HEK293 (cell line): ENCODE measurements at regions not wholly inside any gene's neighbourhood (a gene's known extent, or its start where the extent isn't known, plus 50 kb on each side); places are given as distances from the start of the nearest gene placed in this dataset.

Source experiments
- CTCF ChIA-PET: fragments of 350-600 bp; formaldehyde crosslinking; extraction: SDS; loops from one replicate; lab custom pipeline; 2021; ENCODE audit warnings: antibody characterized with exemption; lab: Yijun Ruan, JAX
- POLR2A ChIA-PET: fragments of 300-600 bp; formaldehyde crosslinking; extraction: SDS; loops from one replicate; lab custom pipeline; 2020; ENCODE audit warnings: antibody characterized with exemption, inconsistent platforms; lab: Yijun Ruan, JAX
- H3K27ac ChIP-seq: fragments of 200-500 bp; sonication (Bioruptor generic); 2 replicates; pipeline ENCODE4 v1.5.1; 2014; ENCODE audit warnings: low read depth, low read length, control low read depth, inconsistent platforms; ENCODE audit errors: extremely low read depth
- H3K36me3 ChIP-seq, 2 experiments: fragments of 200-500 bp in 1 of 2; sonication (Bioruptor generic) in 1 of 2; 1 replicate in 1 of 2; 2 replicates in 1 of 2; pipeline ENCODE4 v1.5.1; 2014 to 2017; ENCODE audit warnings: inconsistent platforms in 2 of 2, low read length in 2 of 2; ENCODE audit not compliant: control insufficient read depth in 2 of 2, insufficient read depth in 1 of 2
- H3K4me1 ChIP-seq: fragments of 200-500 bp; sonication (Bioruptor generic); 2 replicates; pipeline ENCODE4 v1.5.1; 2014; ENCODE audit warnings: mild to moderate bottlenecking, low read length, inconsistent platforms; ENCODE audit not compliant: control insufficient read depth, insufficient read depth
- H3K4me3 ChIP-seq: 2 replicates; pipeline ENCODE4 v1.5.1; 2011; ENCODE audit warnings: low read depth, mild to moderate bottlenecking, control low read depth, low read length, moderate library complexity
- H3K9me3 ChIP-seq: fragments of 200-500 bp; sonication (Bioruptor generic); 2 replicates; pipeline ENCODE4 v1.5.1; 2014; ENCODE audit warnings: low read depth, low read length, inconsistent platforms; ENCODE audit not compliant: control insufficient read depth, insufficient read depth
- FEZF1 ChIP-seq: fragments of 450-650 bp; formaldehyde crosslinking; IDR thresholded peaks from 2 replicates; pipeline ENCODE4 v1.5.1; 2016; ENCODE audit warnings: missing biosample characterization, missing genetic modification characterization
- HOXD13 ChIP-seq: sonication (generic); formaldehyde crosslinking; IDR thresholded peaks from 2 replicates; pipeline ENCODE4 v1.8.0; 2022; ENCODE audit warnings: missing genetic modification reagents, borderline replicate concordance
- MYNN ChIP-seq: fragments of 450-650 bp; formaldehyde crosslinking; IDR thresholded peaks from 2 replicates; pipeline ENCODE4 v1.5.1; 2016; ENCODE audit warnings: missing biosample characterization, missing genetic modification characterization, borderline replicate concordance
- OVOL3 ChIP-seq: fragments of 450-650 bp; formaldehyde crosslinking; IDR thresholded peaks from 2 replicates; pipeline ENCODE4 v1.5.1; 2016; ENCODE audit warnings: missing biosample characterization, missing genetic modification characterization
- PRDM2 ChIP-seq: fragments of 450-650 bp; formaldehyde crosslinking; IDR thresholded peaks from 2 replicates; pipeline ENCODE4 v1.5.1; 2016; ENCODE audit warnings: missing biosample characterization, missing genetic modification characterization, borderline replicate concordance
- TSHZ1 ChIP-seq: fragments of 450-650 bp; formaldehyde crosslinking; IDR thresholded peaks from 2 replicates; pipeline ENCODE4 v1.5.1; 2016; ENCODE audit warnings: missing biosample characterization, missing genetic modification characterization, borderline replicate concordance
- ZFP3 ChIP-seq: fragments of 450-650 bp; formaldehyde crosslinking; IDR thresholded peaks from 2 replicates; pipeline ENCODE4 v1.5.1; 2016; ENCODE audit warnings: low read depth, missing biosample characterization, missing genetic modification characterization
- ZNF202 ChIP-seq: fragments of 450-650 bp; formaldehyde crosslinking; IDR thresholded peaks from 2 replicates; pipeline ENCODE4 v1.5.1; 2016; ENCODE audit warnings: missing biosample characterization, missing genetic modification characterization, borderline replicate concordance
- ZNF366 ChIP-seq: fragments of 450-650 bp; formaldehyde crosslinking; conservative IDR thresholded peaks from 2 replicates; pipeline ENCODE4 v1.5.1; 2016; ENCODE audit warnings: missing biosample characterization, missing genetic modification characterization
- ZNF398 ChIP-seq: fragments of 450-650 bp; formaldehyde crosslinking; IDR thresholded peaks from 2 replicates; pipeline ENCODE4 v1.5.1; 2017; ENCODE audit warnings: missing biosample characterization, missing genetic modification characterization
- ZNF654 ChIP-seq: fragments of 450-650 bp; formaldehyde crosslinking; IDR thresholded peaks from 2 replicates; pipeline ENCODE4 v1.5.1; 2016; ENCODE audit warnings: low read depth, missing biosample characterization, missing genetic modification characterization
- ZNF692 ChIP-seq: fragments of 450-650 bp; formaldehyde crosslinking; IDR thresholded peaks from 2 replicates; pipeline ENCODE4 v1.5.1; 2016; ENCODE audit warnings: missing biosample characterization, missing genetic modification characterization

GRCh38 chr11:129584316-129584715, 208.7 kb downstream of the BARX2 start:
- H3K27ac ChIP-seq: no peak overlapping the region
- no peaks in the 10 kb centered on the region for H3K36me3 ChIP-seq
- no peaks in the 10 kb centered on the region for H3K4me1 ChIP-seq
- no peak overlapping the region for H3K4me3 ChIP-seq
- TF ChIP-seq ZNF692 (tag by site-specific recombination) (no peak), ZNF398 (no peak), ZNF366 (tag by site-specific recombination) (no peak), FEZF1 (tag by site-specific recombination) (no peak), PRDM2 (tag by site-specific recombination) (no peak), ZNF202 (no peak), ZNF654 (tag by site-specific recombination) (no peak), TSHZ1 (tag by site-specific recombination) (no peak), HOXD13 (CRISPR knock-in tag) (no peak), MYNN (tag by site-specific recombination) (no peak), ZFP3 (no peak), OVOL3 (tag by site-specific recombination) (no peak)
- no peaks in the 10 kb centered on the region for H3K9me3 ChIP-seq
- ChIA-PET CTCF (no interaction called here), POLR2A (no interaction called here)
